ENCODE measurements at regions not wholly inside any gene's neighbourhood (a gene's known extent, or its start where the extent isn't known, plus 50 kb on each side); places are given as distances from the start of the nearest gene placed in this dataset.
"Not testable (repeated sequence)": the region's sequence is repeated elsewhere in the genome, so short reads cannot be mapped to it uniquely, and the experiment has no call there.

GRCh38 chr1:14267991-14268390 lies 330.5 kb upstream of the KAZN start:
- Mint-ChIP-seq H3K4me3 (no peak overlapping the region), H3K9me3 (no peaks in the 10 kb centered on the region), H3K4me1 (no peaks in the 10 kb centered on the region), H3K27me3 (ENCODE audit: low read depth in 2 of 2) (peaks cover 9 to 29% of the 10 kb centered on the region in 2 donors), H3K36me3 (no peaks in the 10 kb centered on the region), H3K27ac (no peak overlapping the region)
- Histone ChIP-seq H3K4me3 (ENCODE audit: low read length) (no peak overlapping the region), H3K27ac (ENCODE audit: low read length) (no peak overlapping the region), H3K4me1 (ENCODE audit: control insufficient read depth, insufficient read depth, low read length) (no peaks in the 10 kb centered on the region), H3K27me3 (ENCODE audit: control insufficient read depth, insufficient read depth, low read length) (no peaks in the 10 kb centered on the region), H3K36me3 (ENCODE audit: control insufficient read depth, insufficient read depth, low read length) (no peaks in the 10 kb centered on the region), H3K9me3 (ENCODE audit: control insufficient read depth, insufficient read depth, low read length) (no peaks in the 10 kb centered on the region)
- TF ChIP-seq CTCF (IDR thresholded peaks at IDR 0.05), result no peak
- ATAC-seq, result no peak
- 81% methylated on average over 2 of the region's 2 CpGs for WGBS (ENCODE audit: insufficient coverage)
- intact Hi-C loops (cut with micrococcal nuclease), result no loop called here
- no peak for DNase-seq

GRCh38 chr1:14270821-14271220 lies 327.7 kb upstream of the KAZN start:
- no peaks in the 10 kb centered on the region for H3K36me3 ChIP-seq (ENCODE audit: control insufficient read depth, insufficient read depth, low read length)
- H3K27ac Mint-ChIP-seq, result no peak overlapping the region
- peaks cover 5 to 20% of the 10 kb centered on the region in 2 donors for H3K27me3 Mint-ChIP-seq (ENCODE audit: low read depth in 2 of 2)
- no peaks in the 10 kb centered on the region for H3K27me3 ChIP-seq (ENCODE audit: control insufficient read depth, insufficient read depth, low read length)
- no peak overlapping the region for H3K4me3 ChIP-seq (ENCODE audit: low read length)
- TF ChIP-seq CTCF (IDR thresholded peaks at IDR 0.05), result no peak
- H3K4me1 ChIP-seq (ENCODE audit: control insufficient read depth, insufficient read depth, low read length), result no peaks in the 10 kb centered on the region
- no peaks in the 10 kb centered on the region for H3K4me1 Mint-ChIP-seq
- WGBS (ENCODE audit: insufficient coverage), result 97% methylated on average over 7 of the region's 7 CpGs
- ATAC-seq, result no peak
- intact Hi-C loops (cut with micrococcal nuclease), result no loop called here
- no peak overlapping the region for H3K4me3 Mint-ChIP-seq
- H3K9me3 ChIP-seq (ENCODE audit: control insufficient read depth, insufficient read depth, low read length), result no peaks in the 10 kb centered on the region
- H3K9me3 Mint-ChIP-seq, result no peaks in the 10 kb centered on the region
- DNase-seq, result no peak
- H3K27ac ChIP-seq (ENCODE audit: low read length), result no peak overlapping the region
- H3K36me3 Mint-ChIP-seq, result no peaks in the 10 kb centered on the region

GRCh38 chr1:14273811-14274210 lies 324.7 kb upstream of the KAZN start:
- no peaks in the 10 kb centered on the region for H3K9me3 ChIP-seq (ENCODE audit: control insufficient read depth, insufficient read depth, low read length)
- no peak overlapping the region for H3K27ac ChIP-seq (ENCODE audit: low read length)
- ATAC-seq (no peak), DNase-seq (no peak)
- no peaks in the 10 kb centered on the region for H3K36me3 ChIP-seq (ENCODE audit: control insufficient read depth, insufficient read depth, low read length)
- H3K27me3 ChIP-seq (ENCODE audit: control insufficient read depth, insufficient read depth, low read length), result no peaks in the 10 kb centered on the region
- intact Hi-C loops (cut with micrococcal nuclease), result no loop called here
- Mint-ChIP-seq H3K4me1 (no peaks in the 10 kb centered on the region), H3K27ac (no peak overlapping the region), H3K27me3 (ENCODE audit: low read depth in 2 of 2) (peaks cover 9 to 11% of the 10 kb centered on the region in 2 donors), H3K36me3 (no peaks in the 10 kb centered on the region), H3K9me3 (no peaks in the 10 kb centered on the region), H3K4me3 (no peak overlapping the region)
- H3K4me1 ChIP-seq (ENCODE audit: control insufficient read depth, insufficient read depth, low read length), result no peaks in the 10 kb centered on the region
- WGBS (ENCODE audit: insufficient coverage), result 91% methylated on average over 2 of the region's 5 CpGs
- no peak overlapping the region for H3K4me3 ChIP-seq (ENCODE audit: low read length)
- no peak for TF ChIP-seq CTCF (IDR thresholded peaks at IDR 0.05)

GRCh38 chr1:14279891-14280290 lies 318.6 kb upstream of the KAZN start:
- ATAC-seq; H3K27me3 ChIP-seq (ENCODE audit: control insufficient read depth, insufficient read depth, low read length); H3K4me1 ChIP-seq (ENCODE audit: control insufficient read depth, insufficient read depth, low read length); H3K27ac ChIP-seq (ENCODE audit: low read length); H3K36me3 ChIP-seq (ENCODE audit: control insufficient read depth, insufficient read depth, low read length); H3K4me1 Mint-ChIP-seq; DNase-seq; H3K4me3 Mint-ChIP-seq; H3K4me3 ChIP-seq (ENCODE audit: low read length); H3K9me3 ChIP-seq (ENCODE audit: control insufficient read depth, insufficient read depth, low read length); H3K36me3 Mint-ChIP-seq; H3K9me3 Mint-ChIP-seq; H3K27ac Mint-ChIP-seq; intact Hi-C loops (cut with micrococcal nuclease): not testable (repeated sequence)
- H3K27me3 Mint-ChIP-seq (ENCODE audit: low read depth in 2 of 2), result peaks cover 5 to 11% of the 10 kb centered on the region in 2 donors
- WGBS (ENCODE audit: insufficient coverage), result 95% methylated on average over 12 of the region's 12 CpGs
